Choroid plexus epithelial cell (primary cell): ENCODE measurements at regions not wholly inside any gene's neighbourhood (a gene's known extent, or its start where the extent isn't known, plus 50 kb on each side); places are given as distances from the start of the nearest gene placed in this dataset.

ENCODE experiments used
- DNase-seq: peaks from one replicate; pipeline ENCODE4 v3.0.0-alpha.2; 2010; ENCODE audit warnings: low read depth
- H3K4me3 ChIP-seq: 2 replicates; pipeline ENCODE4 v1.5.1; 2011; ENCODE audit warnings: low read depth, mild to moderate bottlenecking, control low read depth, low read length, moderate library complexity
- TF ChIP-seq, protein P1 (sequence below): conservative IDR thresholded peaks from 2 replicates; pipeline ENCODE4 v1.5.1; 2011; ENCODE audit warnings: low read depth, mild to moderate bottlenecking, control low read depth, inconsistent platforms, low read length, moderate library complexity

DNA sequence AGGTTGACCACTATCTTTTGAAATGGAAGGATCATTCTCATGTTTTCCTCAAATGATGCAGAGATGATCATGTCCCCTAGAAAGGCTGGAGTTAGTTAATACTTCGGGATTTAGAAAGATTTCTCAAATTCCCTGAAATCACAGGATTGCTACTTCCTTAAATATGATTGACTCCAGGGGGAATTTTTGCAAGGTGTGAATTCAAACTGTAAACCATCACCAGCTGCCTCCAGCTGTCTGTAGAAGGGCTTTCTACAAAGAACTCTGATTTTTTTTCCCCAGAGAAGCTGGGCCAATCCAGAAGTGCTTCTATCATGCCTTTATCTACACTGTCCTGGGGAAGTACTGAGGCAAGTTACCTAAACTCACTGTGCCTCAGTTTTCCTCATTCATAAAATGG, 114.5 kb downstream of the EDN1 start:
- DNase-seq: no peak
- no peak overlapping the region for H3K4me3 ChIP-seq
- TF ChIP-seq, protein P1, sequence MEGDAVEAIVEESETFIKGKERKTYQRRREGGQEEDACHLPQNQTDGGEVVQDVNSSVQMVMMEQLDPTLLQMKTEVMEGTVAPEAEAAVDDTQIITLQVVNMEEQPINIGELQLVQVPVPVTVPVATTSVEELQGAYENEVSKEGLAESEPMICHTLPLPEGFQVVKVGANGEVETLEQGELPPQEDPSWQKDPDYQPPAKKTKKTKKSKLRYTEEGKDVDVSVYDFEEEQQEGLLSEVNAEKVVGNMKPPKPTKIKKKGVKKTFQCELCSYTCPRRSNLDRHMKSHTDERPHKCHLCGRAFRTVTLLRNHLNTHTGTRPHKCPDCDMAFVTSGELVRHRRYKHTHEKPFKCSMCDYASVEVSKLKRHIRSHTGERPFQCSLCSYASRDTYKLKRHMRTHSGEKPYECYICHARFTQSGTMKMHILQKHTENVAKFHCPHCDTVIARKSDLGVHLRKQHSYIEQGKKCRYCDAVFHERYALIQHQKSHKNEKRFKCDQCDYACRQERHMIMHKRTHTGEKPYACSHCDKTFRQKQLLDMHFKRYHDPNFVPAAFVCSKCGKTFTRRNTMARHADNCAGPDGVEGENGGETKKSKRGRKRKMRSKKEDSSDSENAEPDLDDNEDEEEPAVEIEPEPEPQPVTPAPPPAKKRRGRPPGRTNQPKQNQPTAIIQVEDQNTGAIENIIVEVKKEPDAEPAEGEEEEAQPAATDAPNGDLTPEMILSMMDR: no peak

DNA sequence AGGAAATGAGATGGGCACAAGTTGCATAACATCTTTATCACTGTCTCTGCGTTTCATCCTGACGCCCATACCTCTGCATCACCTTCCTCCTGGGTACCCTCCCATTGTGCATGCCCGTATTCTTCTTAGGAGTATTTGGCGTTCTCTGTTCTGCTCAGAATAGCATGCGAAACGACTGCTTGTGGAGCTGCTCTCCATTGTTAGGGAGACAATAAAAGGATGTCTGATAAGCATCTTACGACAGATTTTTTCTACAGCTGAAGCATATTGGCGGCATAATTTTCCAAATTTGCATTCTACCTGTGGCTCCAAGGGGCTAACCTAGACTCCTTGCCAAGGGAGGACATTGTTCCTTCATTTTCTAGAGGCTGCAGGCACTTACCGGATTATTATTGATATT, 118.6 kb downstream of the EDN1 start:
- no peak for DNase-seq
- TF ChIP-seq, protein P1: no peak
- no peak overlapping the region for H3K4me3 ChIP-seq

DNA sequence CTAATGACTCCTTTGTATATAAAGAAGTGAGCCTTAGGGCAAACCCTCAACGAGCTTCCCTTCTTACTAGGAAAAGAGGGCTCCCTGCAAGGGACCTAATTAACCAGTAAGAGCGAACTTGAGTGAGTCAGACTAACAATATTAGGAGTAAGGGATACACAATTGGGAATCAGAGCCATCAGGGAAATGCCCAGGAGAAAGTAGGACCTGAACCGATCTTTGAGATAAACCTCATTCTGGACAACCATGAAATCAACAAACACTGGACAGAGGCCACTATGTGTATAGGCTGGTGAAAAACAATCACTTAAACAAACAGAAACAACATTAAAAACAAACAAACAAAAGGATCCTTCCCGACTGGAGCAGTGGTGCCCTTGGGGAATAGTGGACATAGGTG, 120.8 kb downstream of the EDN1 start:
- no peak overlapping the region for H3K4me3 ChIP-seq
- TF ChIP-seq, protein P1: no peak
- no peak for DNase-seq

DNA sequence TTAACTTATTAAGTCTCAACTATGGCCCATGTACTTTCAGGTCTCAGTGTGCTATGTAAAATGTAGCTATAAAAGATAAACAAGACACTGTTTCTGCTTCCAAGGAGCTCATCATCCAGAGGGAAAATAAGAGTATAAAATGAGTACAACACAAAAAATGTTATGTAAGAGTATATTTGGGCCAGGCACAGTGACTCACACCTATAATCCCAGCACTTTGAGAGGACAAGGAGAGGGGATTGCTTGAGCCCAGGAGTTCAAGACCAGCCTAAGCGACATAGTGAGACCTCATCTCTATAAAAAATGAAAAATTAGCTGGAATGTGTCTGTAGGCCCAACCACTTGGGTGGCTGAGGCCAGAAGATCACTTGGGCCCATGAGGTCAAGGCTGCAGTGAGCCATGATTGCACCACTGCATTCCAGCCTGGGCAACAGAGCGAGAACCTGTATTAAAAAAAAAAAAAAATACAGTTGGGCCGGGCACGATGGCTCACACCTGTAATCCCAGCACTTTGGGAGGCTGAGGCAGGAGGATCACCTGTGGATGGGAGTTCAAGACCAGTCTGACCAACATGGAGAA, 124.0 kb downstream of the EDN1 start:
- DNase-seq: no peak
- TF ChIP-seq, protein P1: no peak
- no peak overlapping the region for H3K4me3 ChIP-seq

DNA sequence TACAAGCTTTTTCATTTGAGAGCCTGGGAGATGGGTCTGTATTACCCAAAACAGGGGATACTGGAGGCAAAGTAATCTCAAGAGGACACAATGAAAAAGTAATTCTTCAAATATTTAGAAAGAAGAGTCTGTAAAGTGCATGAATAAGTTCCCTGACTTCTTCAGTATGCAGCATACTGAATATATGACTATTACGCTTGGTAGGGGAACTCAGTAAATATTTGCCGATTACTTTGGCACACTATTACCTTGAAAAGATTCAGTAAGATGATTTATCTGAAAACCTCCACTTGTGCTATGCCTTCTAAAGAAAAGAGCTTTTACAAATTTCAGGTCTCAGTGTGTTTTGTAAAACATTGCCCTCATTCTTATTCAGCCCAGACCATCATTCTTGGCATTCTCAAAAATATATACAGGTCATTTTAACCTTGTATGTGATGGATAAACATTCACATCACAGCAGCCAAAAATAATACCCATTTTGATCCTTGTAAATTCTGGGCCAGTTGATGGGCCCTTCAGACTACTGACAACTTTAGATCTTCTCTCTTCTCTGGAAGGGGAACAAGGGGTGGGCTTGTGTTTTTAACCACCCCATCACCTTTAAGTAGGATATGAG, 125.9 kb downstream of the EDN1 start:
- no peak for DNase-seq
- TF ChIP-seq, protein P1: no peak
- H3K4me3 ChIP-seq: no peak overlapping the region

DNA sequence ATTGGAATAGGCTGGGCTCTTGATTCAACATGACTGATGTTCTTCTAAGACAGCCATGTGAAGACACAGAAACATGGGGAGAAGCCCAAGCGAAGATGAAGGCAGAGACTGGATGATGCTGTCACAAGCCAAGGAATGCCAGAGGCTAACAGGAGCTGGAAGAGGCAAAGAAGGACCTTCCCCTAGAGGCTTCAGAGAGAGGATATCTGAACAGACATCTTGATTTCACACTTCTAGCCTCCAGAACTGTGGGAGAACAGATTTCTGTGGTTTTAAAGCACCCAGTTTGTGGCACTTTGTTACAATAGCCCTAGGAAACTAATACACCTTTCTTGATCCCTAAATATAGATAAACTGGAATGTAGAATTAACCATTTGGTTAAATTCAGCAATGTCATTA, 127.0 kb downstream of the EDN1 start:
- TF ChIP-seq, protein P1: no peak
- DNase-seq: no peak

DNA sequence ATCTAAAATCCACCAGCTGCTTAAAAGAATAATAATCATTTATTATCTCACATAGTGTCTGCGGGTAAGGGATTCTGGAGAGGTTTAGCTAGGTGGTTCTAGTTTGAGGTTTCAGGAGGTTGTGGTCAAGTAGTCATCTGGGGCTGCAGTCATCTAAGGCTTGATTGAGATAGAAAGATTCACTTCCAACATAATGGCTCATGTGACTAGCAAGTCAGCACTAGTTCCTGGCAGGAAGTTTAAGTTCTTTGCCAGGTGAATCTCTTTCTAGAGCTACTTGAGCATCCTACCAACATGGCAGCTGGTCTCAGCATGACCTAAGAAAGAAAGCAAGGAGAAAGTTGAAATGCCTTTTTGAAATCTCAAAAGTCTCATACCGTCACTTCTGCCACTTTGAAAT, 128.8 kb downstream of the EDN1 start:
- DNase-seq: no peak
- TF ChIP-seq, protein P1: no peak
- H3K4me3 ChIP-seq: no peak overlapping the region

More for the DNA sequence above, 127.0 kb downstream of the EDN1 start:
- no peak overlapping the region for H3K4me3 ChIP-seq
